Esophagus muscularis mucosa (tissue), 4 donors: ENCODE measurements at regions not wholly inside any gene's neighbourhood (a gene's known extent, or its start where the extent isn't known, plus 50 kb on each side); places are given as distances from the start of the nearest gene placed in this dataset.

Experiments used
- EP300 ChIP-seq: sonication (generic); formaldehyde crosslinking; IDR thresholded peaks from one replicate; pipeline ENCODE4 v1.6.1; 2017; ENCODE audit warnings: antibody characterized with exemption
- POLR2A ChIP-seq: fragments of 450-650 bp; IDR thresholded peaks from one replicate; pipeline ENCODE4 v1.6.1; 2017; ENCODE audit warnings: antibody characterized with exemption, moderate library complexity, mild to moderate bottlenecking, low read depth
- POLR2AphosphoS5 ChIP-seq, 2 donors: sonication (generic); formaldehyde crosslinking; IDR thresholded peaks; one replicate each; pipeline ENCODE4 v1.6.1; 2017; ENCODE audit warnings: antibody characterized with exemption in 2 of 2
- TF ChIP-seq, protein P1 (sequence below), 3 experiments: fragments of 200-600 bp in 2 of 3; fragments of 450-650 bp in 1 of 3; sonication (generic) in 2 of 3; IDR thresholded peaks; one replicate each; pipeline ENCODE4 v1.5.1; 2017 to 2019; ENCODE audit warnings: antibody characterized with exemption in 3 of 3, mild to moderate bottlenecking in 2 of 3, moderate library complexity in 1 of 3

DNA sequence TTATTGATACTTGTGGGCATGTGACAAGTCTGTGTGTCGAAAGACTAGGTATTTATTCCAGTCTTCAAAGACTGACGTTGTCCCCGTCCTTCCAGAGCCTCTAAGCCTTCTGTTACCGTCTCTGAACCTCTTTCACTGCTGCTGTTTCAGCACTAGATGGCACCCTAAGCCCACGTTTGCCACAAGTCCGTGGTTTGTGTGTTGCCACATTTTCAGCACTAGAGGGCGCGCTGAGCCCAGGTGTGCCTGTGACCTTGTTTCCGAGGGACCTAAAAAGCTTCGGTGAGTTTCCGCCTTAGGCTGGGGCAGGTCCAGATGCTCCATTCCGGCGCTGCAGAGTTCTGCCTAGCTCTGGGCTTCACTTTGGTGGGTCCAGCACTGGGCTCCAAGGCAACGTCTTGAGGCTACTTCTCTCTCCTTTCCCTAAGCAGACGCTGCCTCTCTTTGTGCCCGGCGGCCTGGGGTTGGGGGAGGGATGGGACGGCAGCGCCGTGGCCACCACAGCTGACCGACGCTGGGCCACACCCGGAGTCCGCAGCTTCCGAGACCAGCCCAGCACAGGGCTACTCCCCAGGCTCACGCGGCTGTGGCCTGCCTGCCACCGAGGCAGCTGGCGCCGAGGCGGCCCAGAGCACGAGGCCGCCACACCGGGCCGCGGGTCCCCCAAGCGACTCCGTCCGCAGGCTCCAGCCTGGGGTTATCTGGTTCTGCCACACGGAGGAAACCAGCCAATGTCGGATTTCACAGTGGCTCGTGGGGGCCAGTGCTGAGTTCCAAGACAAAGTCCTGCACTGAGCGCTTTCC, 520.2 kb downstream of the REEP3 start:
- peak in 1 of 2 donors; percentile 21 for TF ChIP-seq POLR2AphosphoS5 (IDR thresholded peaks at IDR 0.05)
- TF ChIP-seq, protein P1, sequence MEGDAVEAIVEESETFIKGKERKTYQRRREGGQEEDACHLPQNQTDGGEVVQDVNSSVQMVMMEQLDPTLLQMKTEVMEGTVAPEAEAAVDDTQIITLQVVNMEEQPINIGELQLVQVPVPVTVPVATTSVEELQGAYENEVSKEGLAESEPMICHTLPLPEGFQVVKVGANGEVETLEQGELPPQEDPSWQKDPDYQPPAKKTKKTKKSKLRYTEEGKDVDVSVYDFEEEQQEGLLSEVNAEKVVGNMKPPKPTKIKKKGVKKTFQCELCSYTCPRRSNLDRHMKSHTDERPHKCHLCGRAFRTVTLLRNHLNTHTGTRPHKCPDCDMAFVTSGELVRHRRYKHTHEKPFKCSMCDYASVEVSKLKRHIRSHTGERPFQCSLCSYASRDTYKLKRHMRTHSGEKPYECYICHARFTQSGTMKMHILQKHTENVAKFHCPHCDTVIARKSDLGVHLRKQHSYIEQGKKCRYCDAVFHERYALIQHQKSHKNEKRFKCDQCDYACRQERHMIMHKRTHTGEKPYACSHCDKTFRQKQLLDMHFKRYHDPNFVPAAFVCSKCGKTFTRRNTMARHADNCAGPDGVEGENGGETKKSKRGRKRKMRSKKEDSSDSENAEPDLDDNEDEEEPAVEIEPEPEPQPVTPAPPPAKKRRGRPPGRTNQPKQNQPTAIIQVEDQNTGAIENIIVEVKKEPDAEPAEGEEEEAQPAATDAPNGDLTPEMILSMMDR (IDR thresholded peaks at IDR 0.05) = peak; percentile 94 to 97 (median 95)
- TF ChIP-seq POLR2A = no peak
- TF ChIP-seq EP300 = no peak
